ENCODE measurements at regions not wholly inside any gene's neighbourhood (a gene's known extent, or its start where the extent isn't known, plus 50 kb on each side); places are given as distances from the start of the nearest gene placed in this dataset.

DNA sequence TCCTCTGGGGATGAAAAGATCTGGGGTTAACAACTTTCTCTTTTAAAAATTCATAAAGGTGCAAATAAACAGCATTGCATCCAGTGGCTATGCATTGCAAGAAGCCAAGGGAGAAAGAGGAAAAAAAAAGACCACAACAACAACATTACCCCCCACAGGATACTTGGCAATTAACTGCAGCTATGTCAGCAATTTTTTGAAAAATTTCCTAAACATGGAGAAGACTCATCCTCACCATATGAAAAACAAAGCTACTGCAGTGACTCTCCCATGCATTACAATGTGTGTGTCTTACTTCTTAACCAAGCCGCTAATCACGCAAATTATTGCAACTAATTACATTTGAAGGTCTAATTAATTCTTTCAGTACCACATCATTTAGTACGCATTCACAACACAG, 309.8 kb upstream of the ZNF507 start:
- TF ChIP-seq, protein P1, sequence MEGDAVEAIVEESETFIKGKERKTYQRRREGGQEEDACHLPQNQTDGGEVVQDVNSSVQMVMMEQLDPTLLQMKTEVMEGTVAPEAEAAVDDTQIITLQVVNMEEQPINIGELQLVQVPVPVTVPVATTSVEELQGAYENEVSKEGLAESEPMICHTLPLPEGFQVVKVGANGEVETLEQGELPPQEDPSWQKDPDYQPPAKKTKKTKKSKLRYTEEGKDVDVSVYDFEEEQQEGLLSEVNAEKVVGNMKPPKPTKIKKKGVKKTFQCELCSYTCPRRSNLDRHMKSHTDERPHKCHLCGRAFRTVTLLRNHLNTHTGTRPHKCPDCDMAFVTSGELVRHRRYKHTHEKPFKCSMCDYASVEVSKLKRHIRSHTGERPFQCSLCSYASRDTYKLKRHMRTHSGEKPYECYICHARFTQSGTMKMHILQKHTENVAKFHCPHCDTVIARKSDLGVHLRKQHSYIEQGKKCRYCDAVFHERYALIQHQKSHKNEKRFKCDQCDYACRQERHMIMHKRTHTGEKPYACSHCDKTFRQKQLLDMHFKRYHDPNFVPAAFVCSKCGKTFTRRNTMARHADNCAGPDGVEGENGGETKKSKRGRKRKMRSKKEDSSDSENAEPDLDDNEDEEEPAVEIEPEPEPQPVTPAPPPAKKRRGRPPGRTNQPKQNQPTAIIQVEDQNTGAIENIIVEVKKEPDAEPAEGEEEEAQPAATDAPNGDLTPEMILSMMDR (IDR thresholded peaks at IDR 0.05): no peak
- no peak for TF ChIP-seq POLR2A (IDR thresholded peaks at IDR 0.05)
